ENCODE measurements at regions not wholly inside any gene's neighbourhood (a gene's known extent, or its start where the extent isn't known, plus 50 kb on each side); places are given as distances from the start of the nearest gene placed in this dataset.

DNA sequence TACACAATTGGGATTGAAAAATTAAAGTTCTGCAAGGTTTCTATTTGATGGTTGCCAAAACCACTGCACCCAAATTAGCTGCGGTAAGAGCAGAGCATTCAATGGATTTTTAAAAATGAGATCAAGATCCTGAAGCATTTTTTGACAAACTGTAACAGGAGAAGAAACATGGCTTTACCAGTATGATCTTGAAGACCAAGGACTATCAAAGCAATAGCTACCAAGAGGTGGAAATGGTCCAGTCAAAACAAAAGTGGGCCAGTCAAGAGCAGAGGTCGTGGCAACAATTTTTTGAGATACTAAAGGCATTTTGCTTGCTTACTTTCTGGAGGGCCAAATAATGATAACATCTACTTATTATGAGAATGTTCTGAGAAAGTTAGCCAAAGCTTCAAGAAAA lies 186.8 kb downstream of the RDH14 start:
- no peak overlapping the region for H3K4me3 ChIP-seq (ENCODE audit: control extremely low read depth in 1 of 5, extremely low read depth in 1 of 5, insufficient read depth in 1 of 5, low read depth in 2 of 5, low read length in 4 of 5)
- no peaks in the 10 kb centered on the region for H3K79me2 ChIP-seq (ENCODE audit: control insufficient read depth, insufficient read depth, low read length)

DNA sequence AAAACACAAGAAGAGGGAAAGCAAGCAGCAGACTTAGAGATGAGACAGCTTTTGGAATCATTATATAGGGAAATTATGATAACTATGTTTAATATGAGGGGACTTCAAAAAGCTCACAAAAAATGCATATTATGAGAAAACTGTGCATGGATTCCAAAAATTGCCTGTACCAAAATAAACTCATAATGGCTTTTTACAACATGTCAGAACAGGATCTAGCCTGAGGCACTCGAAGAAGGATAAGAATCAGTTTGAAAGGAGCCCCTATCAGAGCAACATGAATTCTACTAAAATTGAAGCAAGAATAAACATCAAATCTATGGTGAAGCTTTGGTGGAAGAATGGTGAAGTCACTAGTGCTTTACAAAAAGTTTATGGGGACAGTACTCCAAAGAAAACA lies 187.4 kb downstream of the RDH14 start:
- H3K36me3 ChIP-seq (replicated peaks in 1 of 2; ENCODE audit: control extremely low read depth in 1 of 2, control insufficient read depth in 1 of 2, extremely low read depth in 1 of 2, insufficient read depth in 2 of 2, low read length in 1 of 2), result no peaks in the 10 kb centered on the region
- H4K20me1 ChIP-seq (ENCODE audit: control insufficient read depth, insufficient read depth, low read length, poor library complexity, severe bottlenecking), result no peaks in the 10 kb centered on the region
- intact Hi-C loops (cut with micrococcal nuclease), result no loop called here
- no peak overlapping the region for H2AFZ ChIP-seq (ENCODE audit: insufficient read depth, low read depth, low read length, poor library complexity, severe bottlenecking)
- ChIA-PET POLR2A (no interaction called here), CTCF (no interaction called here)
- Mint-ChIP-seq H3K4me1 (no peaks in the 10 kb centered on the region), H3K9me3 (ENCODE audit: insufficient read depth) (no peaks in the 10 kb centered on the region), H3K4me3 (no peak overlapping the region), H3K27ac (no peak overlapping the region), H3K27me3 (peaks cover 35% of the 10 kb centered on the region)
- H3K4me1 ChIP-seq (ENCODE audit: control insufficient read depth in 2 of 2, insufficient read depth in 2 of 2, low read length in 2 of 2), result no peaks in the 10 kb centered on the region
- H3K27me3 ChIP-seq (replicated peaks in 1 of 4; ENCODE audit: control extremely low read depth in 1 of 4, control insufficient read depth in 3 of 4, insufficient read depth in 4 of 4, low read length in 3 of 4), result peaks cover 0 to 5% (median 0%) of the 10 kb centered on the region in 4 experiments
- H3K79me2 ChIP-seq (ENCODE audit: control insufficient read depth, insufficient read depth, low read length), result no peaks in the 10 kb centered on the region
- DNase-seq, result no peak
- no peaks in the 10 kb centered on the region for H3K9me3 ChIP-seq (ENCODE audit: control extremely low read depth in 1 of 3, control insufficient read depth in 2 of 3, insufficient read depth in 1 of 3, low read length in 2 of 3)
- H3K4me3 ChIP-seq (ENCODE audit: control extremely low read depth in 1 of 5, extremely low read depth in 1 of 5, insufficient read depth in 1 of 5, low read depth in 2 of 5, low read length in 4 of 5), result no peak overlapping the region
- no CpG with 5 or more reads among the region's 1 CpG for WGBS (ENCODE audit: insufficient coverage)
- ATAC-seq (ENCODE audit: low read depth), result no peak
- H3K4me2 ChIP-seq (replicated peaks; ENCODE audit: low read depth, low read length, poor library complexity, severe bottlenecking), result no peak overlapping the region
- no peak overlapping the region for H3K9ac ChIP-seq (ENCODE audit: low read length)
- TF ChIP-seq, protein P1, sequence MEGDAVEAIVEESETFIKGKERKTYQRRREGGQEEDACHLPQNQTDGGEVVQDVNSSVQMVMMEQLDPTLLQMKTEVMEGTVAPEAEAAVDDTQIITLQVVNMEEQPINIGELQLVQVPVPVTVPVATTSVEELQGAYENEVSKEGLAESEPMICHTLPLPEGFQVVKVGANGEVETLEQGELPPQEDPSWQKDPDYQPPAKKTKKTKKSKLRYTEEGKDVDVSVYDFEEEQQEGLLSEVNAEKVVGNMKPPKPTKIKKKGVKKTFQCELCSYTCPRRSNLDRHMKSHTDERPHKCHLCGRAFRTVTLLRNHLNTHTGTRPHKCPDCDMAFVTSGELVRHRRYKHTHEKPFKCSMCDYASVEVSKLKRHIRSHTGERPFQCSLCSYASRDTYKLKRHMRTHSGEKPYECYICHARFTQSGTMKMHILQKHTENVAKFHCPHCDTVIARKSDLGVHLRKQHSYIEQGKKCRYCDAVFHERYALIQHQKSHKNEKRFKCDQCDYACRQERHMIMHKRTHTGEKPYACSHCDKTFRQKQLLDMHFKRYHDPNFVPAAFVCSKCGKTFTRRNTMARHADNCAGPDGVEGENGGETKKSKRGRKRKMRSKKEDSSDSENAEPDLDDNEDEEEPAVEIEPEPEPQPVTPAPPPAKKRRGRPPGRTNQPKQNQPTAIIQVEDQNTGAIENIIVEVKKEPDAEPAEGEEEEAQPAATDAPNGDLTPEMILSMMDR (IDR thresholded peaks at IDR 0.05), result no peak
- no peak for TF ChIP-seq EZH2 (IDR thresholded peaks at IDR 0.05; ENCODE audit: borderline replicate concordance, insufficient read depth, low read depth, low read length, poor library complexity, severe bottlenecking)
- no peak overlapping the region for H3K27ac ChIP-seq (ENCODE audit: low read length in 2 of 2)

More for the DNA sequence above, 186.8 kb downstream of the RDH14 start:
- ATAC-seq (ENCODE audit: low read depth) (no peak), DNase-seq (no peak)
- H3K9me3 Mint-ChIP-seq (ENCODE audit: insufficient read depth), result no peaks in the 10 kb centered on the region
- H3K4me1 Mint-ChIP-seq, result no peaks in the 10 kb centered on the region
- no peak for TF ChIP-seq EZH2 (IDR thresholded peaks at IDR 0.05; ENCODE audit: borderline replicate concordance, insufficient read depth, low read depth, low read length, poor library complexity, severe bottlenecking)
- TF ChIP-seq, protein P1 (IDR thresholded peaks at IDR 0.05), result no peak
- Histone ChIP-seq H2AFZ (ENCODE audit: insufficient read depth, low read depth, low read length, poor library complexity, severe bottlenecking) (no peak overlapping the region), H3K9me3 (ENCODE audit: control extremely low read depth in 1 of 3, control insufficient read depth in 2 of 3, insufficient read depth in 1 of 3, low read length in 2 of 3) (no peaks in the 10 kb centered on the region), H3K9ac (ENCODE audit: low read length) (no peak overlapping the region), H4K20me1 (ENCODE audit: control insufficient read depth, insufficient read depth, low read length, poor library complexity, severe bottlenecking) (no peaks in the 10 kb centered on the region), H3K4me1 (ENCODE audit: control insufficient read depth in 2 of 2, insufficient read depth in 2 of 2, low read length in 2 of 2) (no peaks in the 10 kb centered on the region), H3K27me3 (replicated peaks in 1 of 4; ENCODE audit: control extremely low read depth in 1 of 4, control insufficient read depth in 3 of 4, insufficient read depth in 4 of 4, low read length in 3 of 4) (peaks cover 0 to 5% (median 2%) of the 10 kb centered on the region in 4 experiments), H3K36me3 (replicated peaks in 1 of 2; ENCODE audit: control extremely low read depth in 1 of 2, control insufficient read depth in 1 of 2, extremely low read depth in 1 of 2, insufficient read depth in 2 of 2, low read length in 1 of 2) (no peaks in the 10 kb centered on the region), H3K27ac (ENCODE audit: low read length in 2 of 2) (no peak overlapping the region), H3K4me2 (replicated peaks; ENCODE audit: low read depth, low read length, poor library complexity, severe bottlenecking) (no peak overlapping the region)
- POLR2A ChIA-PET, result no interaction called here
- WGBS (ENCODE audit: insufficient coverage), result 100% methylated on average over 1 of the region's 2 CpGs
- CTCF ChIA-PET, result interaction anchor here (1.2 to 1.9 kb wide), 3 partner anchors 9 to 1600 kb away, joined by 3 to 7 read pairs (median 4); no protein-coding TSS in a partner anchor
- H3K4me3 Mint-ChIP-seq, result no peak overlapping the region
- no peak overlapping the region for H3K27ac Mint-ChIP-seq
- H3K27me3 Mint-ChIP-seq, result peaks cover 37% of the 10 kb centered on the region
- intact Hi-C loops (cut with micrococcal nuclease), result no loop called here

Data from B cell (primary cell).